Right atrium auricular region (tissue), 2 donors: ENCODE measurements at regions not wholly inside any gene's neighbourhood (a gene's known extent, or its start where the extent isn't known, plus 50 kb on each side); places are given as distances from the start of the nearest gene placed in this dataset.

ENCODE experiments used
- DNase-seq: peaks from one replicate; pipeline ENCODE4 v3.0.0-alpha.2; 2019; ENCODE audit warnings: low spot score
- H3K27ac ChIP-seq, 2 donors: fragments of 200-600 bp; sonication (generic); 1 replicate in 1 of 2; 2 replicates in 1 of 2; pipeline ENCODE4 v1.5.1; 2016 to 2019
- H3K27me3 ChIP-seq, 2 donors: fragments of 200-600 bp; sonication (generic); one replicate each; pipeline versions ENCODE4 v1.5.1 to v1.6.0; 2017 to 2019
- H3K36me3 ChIP-seq: fragments of 200-600 bp; sonication (generic); one replicate; pipeline ENCODE4 v1.5.1; 2016
- H3K4me1 ChIP-seq, 2 donors: fragments of 200-600 bp; sonication (generic); one replicate each; pipeline versions ENCODE4 v1.5.1 to v1.6.0; 2017 to 2019
- H3K4me3 ChIP-seq, 2 donors: fragments of 200-600 bp; sonication (generic); 1 replicate in 1 of 2; 2 replicates in 1 of 2; pipeline ENCODE4 v1.5.1; 2017 to 2019; ENCODE audit warnings: mild to moderate bottlenecking in 1 of 2, moderate library complexity in 1 of 2
- H3K9me3 ChIP-seq, 2 donors: fragments of 200-600 bp; sonication (generic); one replicate each; pipeline ENCODE4 v1.5.1; 2019
- TF ChIP-seq, protein P1 (sequence below), 2 donors: fragments of 200-600 bp; sonication (generic); IDR thresholded peaks; one replicate each; pipeline ENCODE4 v1.5.1; 2019; ENCODE audit warnings: antibody characterized with exemption in 2 of 2

DNA sequence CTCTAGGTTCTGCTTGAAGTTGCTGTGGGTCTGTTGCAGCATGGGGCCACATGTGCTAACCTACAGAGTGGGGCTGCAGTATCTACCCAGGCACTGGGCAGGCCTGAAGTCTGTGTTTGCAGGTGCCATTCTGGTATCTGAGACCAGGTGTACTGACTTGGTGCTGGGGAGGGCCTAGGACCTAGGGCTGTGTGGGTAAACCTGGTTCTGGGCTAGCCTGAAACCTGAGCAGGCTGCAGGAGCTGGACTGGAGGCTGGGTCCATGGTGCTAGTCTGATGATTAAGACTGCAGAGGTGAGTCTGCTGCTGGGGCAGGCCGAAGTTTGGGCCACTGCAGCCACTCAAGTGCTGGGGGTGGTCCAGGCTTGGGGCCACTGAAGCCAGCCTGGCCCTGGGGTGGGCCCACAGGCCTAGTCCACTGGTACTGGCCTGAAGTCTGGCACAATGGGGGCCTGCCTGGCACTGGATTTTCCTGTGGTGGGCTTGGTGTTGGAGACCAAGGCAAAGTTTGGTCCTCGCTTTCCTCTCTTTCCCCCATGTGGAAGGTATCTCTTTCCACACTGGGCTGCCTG, 310.6 kb downstream of the NDFIP2 start:
- TF ChIP-seq, protein P1, sequence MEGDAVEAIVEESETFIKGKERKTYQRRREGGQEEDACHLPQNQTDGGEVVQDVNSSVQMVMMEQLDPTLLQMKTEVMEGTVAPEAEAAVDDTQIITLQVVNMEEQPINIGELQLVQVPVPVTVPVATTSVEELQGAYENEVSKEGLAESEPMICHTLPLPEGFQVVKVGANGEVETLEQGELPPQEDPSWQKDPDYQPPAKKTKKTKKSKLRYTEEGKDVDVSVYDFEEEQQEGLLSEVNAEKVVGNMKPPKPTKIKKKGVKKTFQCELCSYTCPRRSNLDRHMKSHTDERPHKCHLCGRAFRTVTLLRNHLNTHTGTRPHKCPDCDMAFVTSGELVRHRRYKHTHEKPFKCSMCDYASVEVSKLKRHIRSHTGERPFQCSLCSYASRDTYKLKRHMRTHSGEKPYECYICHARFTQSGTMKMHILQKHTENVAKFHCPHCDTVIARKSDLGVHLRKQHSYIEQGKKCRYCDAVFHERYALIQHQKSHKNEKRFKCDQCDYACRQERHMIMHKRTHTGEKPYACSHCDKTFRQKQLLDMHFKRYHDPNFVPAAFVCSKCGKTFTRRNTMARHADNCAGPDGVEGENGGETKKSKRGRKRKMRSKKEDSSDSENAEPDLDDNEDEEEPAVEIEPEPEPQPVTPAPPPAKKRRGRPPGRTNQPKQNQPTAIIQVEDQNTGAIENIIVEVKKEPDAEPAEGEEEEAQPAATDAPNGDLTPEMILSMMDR (IDR thresholded peaks at IDR 0.05), result no peak
- H3K36me3 ChIP-seq, result no peaks in the 10 kb centered on the region
- no peaks in the 10 kb centered on the region for H3K4me1 ChIP-seq
- H3K27ac ChIP-seq, result no peak overlapping the region
- H3K9me3 ChIP-seq, result peaks cover 0 to 14% of the 10 kb centered on the region in 2 donors
- H3K4me3 ChIP-seq, result no peak overlapping the region
- DNase-seq, result no peak
- H3K27me3 ChIP-seq, result no peaks in the 10 kb centered on the region

DNA sequence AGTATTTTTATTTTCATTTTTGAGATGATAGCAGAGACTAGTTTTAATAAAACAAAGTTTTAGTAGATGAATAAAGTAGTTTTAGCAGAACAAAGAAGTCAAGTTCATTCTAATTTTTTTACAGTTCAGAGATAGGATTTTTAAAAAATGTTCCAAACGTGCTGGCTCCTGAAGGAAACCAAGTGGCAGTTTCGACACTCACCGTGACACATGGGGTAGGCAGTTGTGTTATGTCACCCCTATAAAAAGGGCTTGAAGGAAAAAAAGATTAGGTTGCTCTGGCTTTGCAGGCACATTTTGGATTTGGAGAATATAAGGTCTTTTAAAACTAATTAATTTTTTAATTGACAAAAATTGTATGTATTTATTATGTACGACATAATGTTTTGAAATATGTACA, 305.2 kb downstream of the NDFIP2 start:
- H3K4me3 ChIP-seq, result no peak overlapping the region
- TF ChIP-seq, protein P1 (IDR thresholded peaks at IDR 0.05), result no peak

DNA sequence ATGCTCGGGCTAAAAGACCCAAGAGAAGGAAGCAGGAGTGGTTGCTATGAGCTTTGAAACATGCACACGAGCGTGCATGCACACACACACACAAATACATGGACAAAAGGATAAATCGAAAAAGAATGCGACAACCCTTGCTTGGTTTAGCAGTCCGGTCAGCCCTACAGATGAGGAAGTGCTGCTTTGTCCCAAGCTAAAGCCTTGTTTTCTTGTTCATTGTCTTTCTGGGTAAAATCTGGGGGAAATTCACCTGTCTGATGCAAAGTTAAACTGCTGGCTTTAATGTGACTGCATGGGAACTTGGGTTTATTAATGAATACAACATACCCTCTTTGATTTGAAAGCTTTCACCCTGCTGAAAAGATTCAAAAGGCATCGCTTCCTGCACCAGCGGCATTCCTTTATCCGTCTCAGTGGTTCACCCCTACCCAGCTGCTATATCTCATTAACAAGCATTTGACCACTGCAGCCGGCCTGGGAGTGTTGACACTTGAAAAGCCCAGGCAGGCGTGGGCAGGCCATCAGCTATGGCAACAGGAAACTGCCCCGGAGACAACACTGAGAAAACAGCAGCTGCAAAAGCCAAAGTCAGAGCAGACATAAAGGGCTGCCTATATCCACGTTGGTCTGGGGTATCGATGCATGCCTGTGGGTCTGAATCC, 301.7 kb downstream of the NDFIP2 start:
- Histone ChIP-seq H3K36me3 (no peaks in the 10 kb centered on the region), H3K27ac (peak overlapping the region in 1 of 2 donors; percentile 47), H3K4me1 (peaks cover 0 to 20% of the 10 kb centered on the region in 2 donors), H3K4me3 (peak overlapping the region in 1 of 2 donors; percentile 15), H3K27me3 (no peaks in the 10 kb centered on the region), H3K9me3 (peaks cover 0 to 3% of the 10 kb centered on the region in 2 donors)
- TF ChIP-seq, protein P1 (IDR thresholded peaks at IDR 0.05), result no peak
- peak; percentile 70 for DNase-seq

More for the DNA sequence above, 305.2 kb downstream of the NDFIP2 start:
- peaks cover 0 to 14% of the 10 kb centered on the region in 2 donors for H3K9me3 ChIP-seq
- H3K27me3 ChIP-seq, result no peaks in the 10 kb centered on the region
- DNase-seq, result no peak
- H3K36me3 ChIP-seq, result no peaks in the 10 kb centered on the region
- peaks cover 0 to 12% of the 10 kb centered on the region in 2 donors for H3K4me1 ChIP-seq
- H3K27ac ChIP-seq, result no peak overlapping the region

DNA sequence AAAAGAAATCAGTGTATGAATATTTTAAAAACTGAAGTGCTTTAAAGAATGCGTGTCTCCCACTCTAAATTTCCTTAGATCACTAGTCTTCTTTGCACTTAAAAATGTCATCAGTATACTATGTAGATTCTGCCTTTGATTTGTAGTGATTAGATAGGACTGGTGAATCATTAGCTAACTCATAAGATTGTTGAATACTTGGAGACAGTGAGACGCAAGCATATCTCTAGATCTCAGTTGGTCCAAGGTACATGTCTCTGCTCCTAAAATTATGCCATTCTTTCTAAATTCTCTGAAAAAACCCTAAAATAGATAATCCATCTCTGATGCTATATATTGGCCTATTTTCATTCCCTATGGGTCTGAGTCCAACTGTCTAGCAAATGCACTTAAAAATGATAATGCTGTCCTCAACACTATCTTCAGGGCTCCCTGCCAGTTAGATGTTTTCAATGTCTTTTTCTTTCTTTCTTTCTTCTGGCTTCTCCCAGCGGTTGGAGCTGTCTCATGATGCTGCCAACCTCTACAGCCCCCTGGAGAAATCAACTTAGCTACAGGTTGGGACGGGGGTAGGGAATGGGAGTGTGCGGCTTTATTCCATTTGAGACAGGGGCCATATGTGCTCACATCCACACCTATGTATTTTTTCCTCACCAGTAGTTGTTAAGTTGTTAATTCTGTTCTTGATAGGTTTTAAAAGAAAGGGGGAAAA, 301.0 kb downstream of the NDFIP2 start:
- no peaks in the 10 kb centered on the region for H3K36me3 ChIP-seq
- H3K9me3 ChIP-seq, result no peaks in the 10 kb centered on the region
- H3K27ac ChIP-seq, result peak overlapping the region in 1 of 2 donors; percentile 47
- peaks cover 0 to 20% of the 10 kb centered on the region in 2 donors for H3K4me1 ChIP-seq
- TF ChIP-seq, protein P1 (IDR thresholded peaks at IDR 0.05), result no peak
- no peak overlapping the region for H3K4me3 ChIP-seq
- no peak for DNase-seq
- H3K27me3 ChIP-seq, result no peaks in the 10 kb centered on the region

DNA sequence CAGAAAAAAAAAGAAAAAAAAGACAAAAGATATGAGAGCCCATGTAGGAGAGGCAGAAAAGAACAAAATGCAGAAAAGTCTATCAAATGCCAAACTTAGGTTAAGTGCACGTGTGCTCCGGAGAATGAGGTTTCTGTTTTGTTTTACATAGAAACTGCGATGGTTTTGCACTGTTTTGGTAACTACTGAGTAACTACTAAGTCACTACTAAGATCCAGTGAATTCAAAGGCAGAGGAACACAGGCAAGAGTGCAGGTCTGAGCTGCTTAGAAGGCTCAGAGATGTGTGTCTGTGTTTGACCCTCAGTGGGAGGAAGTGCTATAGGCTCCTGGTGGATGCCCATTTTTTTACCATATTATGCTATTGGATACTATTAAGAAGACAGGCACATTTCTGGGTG, 299.3 kb downstream of the NDFIP2 start:
- Histone ChIP-seq H3K4me1 (peaks cover 0 to 26% of the 10 kb centered on the region in 2 donors), H3K27me3 (no peaks in the 10 kb centered on the region), H3K9me3 (no peaks in the 10 kb centered on the region), H3K36me3 (no peaks in the 10 kb centered on the region), H3K4me3 (peak overlapping the region in 1 of 2 donors; percentile 3), H3K27ac (peak overlapping the region in 1 of 2 donors; percentile 30)
- DNase-seq, result no peak
- TF ChIP-seq, protein P1 (IDR thresholded peaks at IDR 0.05), result no peak
